HG03571 (cell line): ENCODE measurements at regions not wholly inside any gene's neighbourhood (a gene's known extent, or its start where the extent isn't known, plus 50 kb on each side); places are given as distances from the start of the nearest gene placed in this dataset.

Experiments
- ATAC-seq: cut with Tn5 transposase; IDR thresholded peaks from one replicate; pipeline ENCODE4 v1.9.1; 2021; ENCODE audit not compliant: unreplicated experiment

DNA sequence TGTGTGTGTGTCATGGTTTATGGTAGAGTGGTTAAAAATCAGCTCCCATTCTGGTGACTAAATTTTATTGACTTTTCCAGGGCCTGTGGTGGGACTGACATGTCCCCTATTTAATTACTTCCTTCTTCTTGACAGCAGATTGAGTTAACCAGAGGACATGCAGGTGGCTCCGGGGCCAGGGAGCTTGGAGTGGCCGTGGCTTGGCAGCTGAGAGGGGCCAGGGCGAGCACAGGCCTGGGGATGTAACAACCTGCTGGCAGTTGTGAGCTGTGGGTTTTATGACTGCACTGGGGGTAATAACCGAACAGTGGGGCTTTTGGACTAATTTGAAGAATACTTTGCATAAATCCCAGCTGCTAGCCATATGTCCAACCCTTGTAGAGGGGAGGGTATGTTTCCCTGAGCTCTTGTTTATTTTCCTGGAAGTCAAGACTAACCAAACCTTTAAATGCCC lies 186.0 kb downstream of the MID1IP1 start:
- no peak for ATAC-seq

DNA sequence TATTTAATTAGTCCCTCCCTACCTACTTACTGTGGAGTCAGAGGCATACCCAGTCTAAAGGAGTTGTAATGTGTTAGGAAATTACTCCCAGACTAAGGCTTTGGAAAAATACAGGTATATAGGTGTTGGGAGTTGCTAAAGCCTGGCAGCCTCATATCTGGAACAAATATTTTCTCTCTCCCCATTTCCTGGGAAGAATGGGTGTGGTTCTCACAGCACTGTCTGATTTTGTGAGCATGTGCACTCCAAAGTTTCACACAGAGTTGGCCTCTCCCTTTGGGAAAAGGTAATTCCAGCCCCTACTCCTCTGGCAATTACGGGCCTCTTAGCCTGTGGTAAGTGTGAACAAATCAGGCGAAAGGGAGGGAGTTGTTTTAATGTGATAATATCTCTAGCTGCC lies 187.0 kb downstream of the MID1IP1 start:
- no peak for ATAC-seq

DNA sequence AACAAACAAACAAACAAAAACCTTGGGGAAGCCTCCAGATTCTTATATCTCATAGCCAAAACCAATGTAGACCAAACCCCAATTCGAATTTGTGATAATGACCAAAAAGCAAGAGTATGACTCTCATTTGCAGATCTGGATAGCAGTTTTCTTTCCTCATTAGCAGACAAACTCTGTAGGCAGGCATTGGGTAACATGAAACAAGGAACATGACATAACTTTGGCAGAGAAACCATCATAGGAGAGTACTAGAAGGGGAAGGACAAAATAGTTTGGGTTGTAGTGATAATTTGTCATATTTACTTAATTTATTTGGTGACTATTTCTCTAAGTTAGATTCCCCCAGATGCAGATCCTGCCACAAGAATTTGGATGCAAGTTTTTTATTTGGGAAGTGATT lies 187.8 kb downstream of the MID1IP1 start:
- ATAC-seq = no peak

DNA sequence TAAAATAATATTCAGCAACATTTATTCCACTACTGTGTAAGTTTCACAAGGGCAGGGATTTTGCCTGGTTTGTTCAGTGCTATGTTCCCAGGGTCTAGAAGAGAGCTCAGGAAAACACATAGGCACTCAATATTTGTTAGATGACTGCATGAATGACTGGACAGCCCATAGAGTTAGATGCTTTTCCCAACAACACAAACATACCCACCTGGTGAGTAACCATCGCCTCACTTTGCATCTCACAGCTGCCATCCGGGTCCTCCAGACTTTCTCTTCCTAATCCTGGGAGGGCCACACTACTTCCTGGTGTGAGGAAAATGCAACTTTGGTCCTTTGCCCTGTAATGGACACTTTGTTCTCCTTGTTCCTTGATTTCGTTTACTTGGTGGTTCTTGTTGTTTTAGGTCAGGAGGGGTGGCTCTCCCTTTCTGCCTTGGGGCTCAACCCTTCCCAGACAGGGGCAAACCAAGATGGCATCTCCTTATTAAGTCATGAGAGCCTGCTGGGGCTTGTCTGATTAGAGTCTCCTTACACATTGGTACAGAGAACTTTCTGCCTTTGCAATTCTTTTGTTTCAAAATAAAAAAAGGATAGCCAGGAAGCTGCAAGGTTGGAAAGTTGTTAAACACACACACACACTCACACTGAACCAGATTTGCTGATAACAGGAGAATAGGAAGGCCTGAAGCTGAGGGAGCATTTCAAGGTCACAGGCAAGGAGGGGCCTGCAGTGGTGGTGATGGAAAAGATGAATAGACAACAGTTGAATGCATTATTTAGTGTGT lies 190.6 kb downstream of the MID1IP1 start:
- no peak for ATAC-seq

DNA sequence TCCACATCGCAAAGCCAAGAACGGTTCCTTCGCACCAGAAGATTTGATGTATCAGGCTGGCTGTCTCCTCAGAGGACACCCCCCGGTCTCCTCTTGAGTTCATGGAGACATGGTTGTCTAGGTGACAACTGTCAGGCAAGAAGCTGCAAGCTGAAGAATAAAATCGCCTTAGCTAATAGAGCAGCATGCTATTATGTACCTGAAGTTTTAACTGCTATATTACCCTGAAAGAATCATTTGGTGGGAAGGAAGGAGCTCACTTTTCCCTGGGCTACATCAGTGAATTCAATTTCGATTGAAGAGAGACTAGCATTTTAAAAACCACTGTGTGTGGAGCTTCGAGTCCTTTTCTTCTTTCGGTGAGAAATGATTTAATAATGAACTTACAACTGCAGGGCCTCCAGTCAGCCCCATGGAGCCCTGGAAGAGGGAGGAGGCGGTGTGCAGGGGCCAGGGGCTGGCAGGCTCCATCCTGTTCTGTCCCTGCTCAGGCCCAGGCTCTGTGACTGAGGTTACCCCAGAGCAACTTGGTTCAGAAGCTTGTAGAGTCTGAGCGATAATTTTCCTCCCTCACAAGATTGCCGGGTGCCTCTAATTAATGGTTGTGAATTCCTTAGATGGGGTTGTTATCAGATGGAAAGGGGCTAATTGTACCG lies 191.3 kb downstream of the MID1IP1 start:
- ATAC-seq = no peak

DNA sequence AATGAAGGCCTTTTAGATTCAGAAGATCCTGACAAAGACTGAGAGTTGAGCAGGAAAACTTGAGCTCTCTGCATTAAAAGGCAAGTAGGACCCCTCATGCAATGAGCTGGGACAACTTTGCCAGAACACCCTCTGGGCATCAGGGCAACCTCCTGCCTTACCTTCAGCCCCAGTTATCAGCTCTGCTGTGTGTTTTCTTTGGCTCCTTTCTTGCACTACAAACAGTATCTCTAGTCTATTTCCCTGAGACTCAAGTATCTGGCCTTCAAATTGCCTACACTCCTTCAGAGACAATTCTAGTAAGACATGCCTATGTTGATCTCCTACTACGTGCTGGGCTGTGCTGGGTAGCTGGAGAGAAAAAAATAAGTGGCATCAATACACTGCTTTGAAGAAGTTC lies 192.2 kb downstream of the MID1IP1 start:
- ATAC-seq = no peak

DNA sequence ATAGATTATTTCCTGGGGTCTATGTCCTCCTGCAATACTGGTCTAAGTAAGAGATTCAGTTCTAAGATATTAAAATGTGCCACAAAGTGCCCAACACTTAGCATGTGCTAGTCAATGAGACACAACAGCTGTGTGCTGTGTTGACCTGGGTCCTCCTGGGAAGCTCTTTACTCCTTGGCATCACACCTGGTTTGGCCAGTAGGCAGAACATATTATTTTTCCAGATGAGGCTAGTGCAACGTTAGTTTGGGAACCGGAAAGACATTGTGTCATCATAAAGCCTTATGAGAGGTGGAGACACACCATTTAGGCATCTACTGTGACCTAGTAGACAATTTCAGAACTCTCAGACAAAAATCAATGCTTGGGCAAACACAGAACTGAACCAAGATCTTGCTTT lies 197.8 kb downstream of the MID1IP1 start:
- ATAC-seq = no peak

DNA sequence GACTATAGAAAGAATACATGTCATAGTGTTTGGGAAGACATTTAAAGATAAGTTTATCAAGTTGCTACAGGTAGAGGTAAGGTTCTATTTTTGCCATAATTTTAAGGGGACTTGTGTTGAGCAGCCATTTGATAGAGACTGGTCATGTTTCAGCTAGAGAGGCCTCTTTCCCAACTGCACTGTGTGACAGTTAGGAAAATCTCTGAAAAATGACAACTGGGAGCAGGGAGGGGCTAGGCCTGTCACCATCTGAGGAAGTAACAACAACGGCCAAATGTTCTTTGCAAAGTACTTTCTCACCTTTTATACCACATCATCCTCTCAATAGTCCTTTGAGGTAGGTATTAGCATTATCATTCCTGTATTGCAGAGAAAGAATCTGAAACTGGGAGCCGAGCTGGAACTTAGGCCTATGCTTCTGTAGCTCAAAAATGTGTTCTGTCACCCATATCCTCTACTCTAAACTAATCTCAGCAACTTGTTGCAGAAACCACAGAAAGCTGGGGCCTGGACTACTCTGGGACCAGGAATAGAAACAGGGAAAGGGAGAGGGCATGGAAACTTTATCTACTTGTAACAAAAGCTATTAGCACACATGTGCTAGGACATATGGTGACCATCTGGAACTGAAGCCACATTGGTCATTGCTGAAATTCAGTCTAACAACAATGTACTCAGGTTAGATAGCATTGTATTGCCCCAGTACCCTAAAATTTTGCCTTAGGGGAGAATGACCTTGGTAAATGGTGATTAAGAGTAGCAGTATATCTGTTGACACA lies 198.9 kb downstream of the MID1IP1 start:
- no peak for ATAC-seq

DNA sequence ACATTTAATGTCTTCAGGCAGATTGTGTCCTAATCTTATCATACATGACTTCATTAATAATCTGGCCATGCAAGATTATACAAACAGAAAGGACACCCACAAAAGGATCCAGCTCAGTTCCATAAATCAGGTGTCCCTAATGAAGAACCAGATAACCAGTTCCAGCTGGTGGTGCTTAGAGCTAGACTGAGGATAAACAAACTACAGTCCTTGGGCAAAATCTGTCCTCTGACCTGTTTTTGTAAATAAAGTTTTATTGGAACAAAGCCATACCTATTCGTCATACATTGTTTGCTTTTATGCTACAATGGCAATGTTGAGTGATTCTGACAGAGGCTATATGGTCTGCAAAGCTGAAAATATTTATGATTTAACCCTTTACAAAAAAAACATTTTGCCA lies 199.5 kb downstream of the MID1IP1 start:
- no peak for ATAC-seq

DNA sequence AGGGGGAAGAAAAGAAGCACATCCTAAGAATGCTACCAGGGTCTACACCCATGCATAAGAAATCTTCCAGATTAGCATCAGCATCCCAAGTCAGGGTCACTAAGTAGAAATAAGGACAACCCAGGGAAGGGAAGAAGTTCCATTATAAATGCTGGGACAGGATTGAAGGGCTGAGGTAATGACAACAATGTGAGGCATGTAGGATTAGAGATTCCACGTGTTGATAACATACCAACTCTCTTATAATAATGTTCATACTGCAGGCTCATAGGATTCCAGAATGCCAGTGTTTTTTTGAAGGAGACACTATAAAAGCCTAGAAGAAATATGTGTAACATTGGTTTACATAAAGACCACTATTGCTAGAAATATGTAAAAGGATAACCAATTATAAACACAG lies 201.2 kb downstream of the MID1IP1 start:
- ATAC-seq = no peak

DNA sequence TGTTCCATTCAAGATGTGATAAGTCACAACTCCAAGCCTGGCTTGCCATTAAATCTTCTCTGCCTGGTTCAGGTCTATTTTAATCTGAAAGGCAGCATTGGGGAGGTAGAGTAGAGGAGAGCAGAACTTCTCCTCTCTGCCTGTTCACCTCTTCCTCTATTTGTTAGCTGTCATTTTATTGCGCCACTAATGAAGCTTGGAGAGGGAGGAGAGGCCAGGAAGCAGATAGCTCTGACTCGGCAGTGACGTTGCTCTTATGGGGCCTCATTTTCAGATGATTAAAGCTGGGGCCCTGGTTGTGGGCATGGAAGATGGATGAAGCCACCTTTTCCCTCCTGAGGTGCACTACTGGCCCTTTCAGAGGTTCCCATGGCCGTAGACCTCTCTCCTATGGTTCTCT lies 207.3 kb downstream of the MID1IP1 start:
- ATAC-seq = no peak

DNA sequence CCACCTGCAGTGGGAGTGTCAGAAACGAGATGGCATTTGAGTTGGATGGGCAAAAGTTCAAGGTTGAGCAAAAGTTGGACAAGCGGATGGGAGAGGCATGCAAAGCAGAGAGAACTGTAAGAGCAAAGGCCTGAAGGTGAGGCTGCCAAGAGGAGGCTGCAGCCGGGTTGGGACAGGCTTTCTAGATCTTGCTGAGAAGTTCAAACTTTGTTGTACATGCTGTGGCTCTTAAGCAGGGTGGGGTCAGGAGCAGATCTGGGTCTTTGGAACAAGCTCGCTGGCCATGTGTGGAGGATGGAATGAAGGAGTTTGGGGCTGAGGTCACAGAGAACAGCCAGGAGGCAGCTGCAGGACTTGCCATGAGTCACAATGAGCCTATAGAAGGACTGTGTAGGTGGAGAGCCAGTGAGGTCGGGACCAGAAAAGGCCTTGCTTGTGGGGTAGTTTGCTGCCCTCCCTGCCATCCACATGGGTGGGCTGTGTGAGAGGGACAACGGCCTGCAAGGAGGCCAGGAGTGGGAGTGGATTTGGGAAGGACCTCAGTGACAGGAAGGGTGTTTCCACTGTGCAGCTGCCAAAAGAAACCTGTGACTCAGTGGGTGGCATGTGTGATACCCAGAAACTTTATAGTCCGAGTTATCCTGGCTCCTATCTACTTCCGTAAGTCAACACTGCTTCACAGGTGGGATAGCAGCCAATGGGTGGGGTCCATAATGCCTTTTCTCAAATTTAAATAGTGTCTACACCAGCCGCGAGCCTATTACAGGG lies 210.4 kb downstream of the MID1IP1 start:
- ATAC-seq = no peak

DNA sequence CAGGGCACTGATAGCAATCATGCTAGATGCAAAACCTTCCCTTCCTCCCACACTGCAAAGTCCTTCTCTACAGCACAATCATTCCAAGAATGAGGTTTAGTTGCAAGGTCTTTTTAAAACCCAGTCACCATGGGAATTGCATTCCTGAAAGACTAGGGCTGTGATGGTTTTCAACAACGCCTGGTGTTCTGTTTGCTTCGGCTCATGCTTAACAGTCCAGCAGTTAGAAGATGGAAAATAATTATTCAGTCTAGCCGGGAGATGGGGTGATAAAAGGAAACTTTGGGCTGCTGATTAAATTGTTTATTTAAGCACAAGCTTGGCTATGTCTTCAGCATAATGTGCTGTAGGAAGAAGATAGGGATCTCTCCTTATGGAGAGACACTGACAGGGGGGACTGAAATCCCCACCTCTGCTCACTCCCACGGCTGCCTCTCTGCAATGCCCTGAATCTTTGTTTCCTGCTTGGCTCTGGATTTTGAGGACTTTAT lies 211.4 kb downstream of the MID1IP1 start:
- ATAC-seq = no peak

DNA sequence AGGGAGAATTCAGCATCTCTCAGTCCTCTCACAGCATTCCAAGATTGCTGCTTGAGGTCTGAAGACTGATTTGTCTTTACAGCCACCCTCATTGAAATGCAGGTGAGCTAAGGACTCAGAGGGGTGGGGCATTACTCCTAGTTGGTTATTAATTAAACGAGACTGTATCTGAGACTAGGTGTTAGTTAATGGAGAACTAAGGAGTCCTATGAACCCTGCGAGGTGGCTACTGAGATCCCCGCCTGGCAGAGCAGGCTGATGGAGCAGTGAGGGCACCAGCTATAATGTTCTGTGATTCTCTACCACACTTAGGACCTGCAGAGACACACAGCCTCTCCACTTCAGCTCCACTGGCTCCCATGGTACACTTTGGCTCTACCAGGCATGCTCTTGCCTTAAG lies 215.3 kb downstream of the MID1IP1 start:
- no peak for ATAC-seq

DNA sequence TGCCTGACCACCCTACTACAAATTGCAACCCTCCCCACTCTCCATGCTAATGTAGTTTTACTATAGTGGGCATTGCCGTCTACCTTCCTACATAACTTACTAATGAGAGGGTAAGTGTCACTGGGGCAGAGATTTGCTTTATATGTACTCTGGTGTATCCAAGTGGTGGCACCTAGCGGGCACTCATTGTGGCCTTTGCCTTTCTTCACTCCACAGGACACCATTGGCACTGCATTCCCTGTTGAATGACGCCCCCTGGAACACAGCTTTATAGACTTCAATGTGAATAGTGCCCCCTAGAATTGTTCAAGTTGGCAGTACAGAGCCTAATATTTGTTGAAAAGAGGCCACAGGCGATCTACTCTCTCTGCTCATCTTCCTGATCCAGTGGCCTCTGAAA lies 215.8 kb downstream of the MID1IP1 start:
- ATAC-seq = no peak

DNA sequence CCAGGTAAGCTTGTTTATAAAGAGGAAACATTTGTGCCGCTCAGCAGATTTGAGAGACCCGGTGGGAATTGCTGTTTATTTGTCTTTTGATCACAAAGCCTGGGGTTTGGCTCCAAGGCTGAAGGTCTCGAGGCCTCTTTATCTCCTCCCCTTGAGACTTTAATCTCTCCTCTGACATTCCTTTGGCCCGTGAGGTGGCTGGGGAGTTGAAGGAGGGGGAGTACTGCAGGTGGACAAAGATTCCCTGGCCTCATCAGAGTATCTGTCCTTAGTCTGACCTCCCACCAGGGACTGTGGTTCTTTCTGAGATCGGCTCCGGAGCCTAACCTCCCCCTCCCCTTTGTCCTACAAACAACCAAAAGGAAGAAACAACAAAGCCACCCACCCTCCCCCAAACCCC lies 216.5 kb downstream of the MID1IP1 start:
- no peak for ATAC-seq

DNA sequence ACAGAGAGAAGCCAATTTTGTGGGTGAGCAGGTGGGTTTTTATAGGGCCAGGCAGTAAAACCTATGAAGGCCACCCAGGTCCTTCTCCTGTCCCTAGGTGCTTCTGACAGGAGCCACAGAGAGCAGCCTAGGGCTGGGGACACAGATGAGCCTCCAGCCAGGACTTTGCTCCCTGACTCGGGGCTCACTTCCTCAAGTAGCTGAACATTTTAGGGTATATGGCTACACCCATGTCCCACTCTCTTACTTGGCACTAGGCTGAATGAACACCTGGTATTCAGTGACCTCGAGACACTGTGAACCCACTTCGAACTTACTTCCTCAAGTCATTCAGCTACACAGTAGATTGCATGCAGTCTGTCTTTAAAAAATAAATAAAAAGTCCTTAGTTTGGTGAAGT lies 217.3 kb downstream of the MID1IP1 start:
- ATAC-seq = no peak

DNA sequence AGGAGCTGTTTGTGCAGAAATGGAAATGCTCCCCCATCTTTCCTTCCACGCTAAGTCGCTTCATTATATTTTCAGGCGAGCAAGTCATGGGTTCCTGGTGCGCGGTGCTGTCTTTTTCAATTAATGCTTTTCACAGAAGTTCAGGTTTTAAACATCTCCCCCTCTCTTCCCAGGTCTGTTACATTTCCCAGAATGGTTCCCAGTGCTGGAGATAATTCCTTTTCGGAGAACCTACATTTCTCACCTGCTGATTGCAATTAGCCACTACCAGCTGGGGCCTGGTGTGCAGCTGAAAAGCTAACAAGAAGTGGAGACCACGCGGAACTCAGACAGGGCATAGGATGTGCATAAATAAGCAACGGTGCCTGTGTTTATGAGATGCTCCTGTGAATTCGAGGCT lies 217.8 kb downstream of the MID1IP1 start:
- no peak for ATAC-seq

DNA sequence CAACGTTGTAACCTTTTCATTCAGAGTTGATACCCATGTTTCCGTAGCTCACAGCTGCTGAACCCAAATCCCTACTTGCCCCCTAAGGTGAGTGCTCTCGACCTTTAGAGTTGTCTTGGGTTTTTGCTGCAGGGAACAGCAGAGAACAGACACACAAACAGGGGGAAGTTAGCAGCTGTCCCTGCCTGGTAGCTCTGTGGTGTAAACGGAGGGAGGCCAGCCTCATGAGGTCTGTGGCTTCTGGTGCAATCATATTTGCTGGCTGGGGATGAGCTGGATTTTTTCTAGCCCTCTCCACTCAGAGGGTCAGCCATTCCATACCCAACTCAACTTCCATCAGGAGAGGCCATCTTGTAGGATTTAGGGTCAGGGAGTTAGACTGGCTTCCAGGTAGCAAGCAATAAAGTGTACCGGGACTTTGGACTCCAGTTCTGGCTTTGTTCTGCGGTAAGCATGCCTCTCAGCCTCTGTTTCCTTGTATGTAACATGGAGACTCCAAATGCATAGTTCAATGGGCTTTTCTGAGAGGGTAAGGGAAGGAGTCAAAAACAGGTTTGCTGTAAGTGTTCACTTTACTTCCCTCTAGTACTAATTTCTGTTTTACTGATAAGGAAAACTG lies 218.9 kb downstream of the MID1IP1 start:
- ATAC-seq = no peak

DNA sequence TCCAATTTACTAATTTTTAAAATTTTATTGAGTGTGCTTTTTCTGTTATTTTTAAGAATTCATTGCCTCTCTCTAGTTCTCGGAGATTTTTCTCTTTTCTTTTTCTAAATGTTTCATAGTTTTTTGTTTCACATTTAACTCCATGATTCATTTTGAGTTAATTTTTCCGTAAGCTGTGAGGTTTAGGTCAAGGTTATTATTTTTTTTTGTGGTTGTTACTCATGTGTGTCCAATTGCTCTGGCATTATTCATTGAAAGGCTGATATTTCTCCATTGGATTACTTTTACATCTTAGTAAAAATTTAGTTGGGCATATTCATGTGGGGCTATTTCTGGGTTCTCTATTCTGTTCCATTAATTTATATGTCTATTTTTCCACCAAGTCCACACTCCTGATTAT lies 220.8 kb downstream of the MID1IP1 start:
- ATAC-seq = no peak

DNA sequence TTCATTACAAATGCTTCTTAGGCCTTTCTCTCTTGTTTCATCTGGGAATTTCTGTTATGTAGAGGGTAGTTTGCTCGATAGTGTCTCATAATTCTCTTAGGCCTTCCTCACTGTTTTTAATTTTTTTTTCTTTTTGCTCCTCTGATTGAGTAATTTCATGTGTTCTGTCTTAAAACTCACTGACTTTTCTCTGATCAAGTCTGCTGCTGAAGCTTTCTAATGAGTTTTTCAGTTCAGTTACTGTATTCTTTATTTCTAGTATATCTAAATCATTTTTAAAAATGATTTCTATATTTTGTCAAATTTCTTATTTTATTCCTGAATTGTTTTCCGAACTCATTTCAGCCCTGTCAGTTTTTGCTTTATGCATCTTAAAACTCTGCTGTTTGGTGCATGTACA lies 228.0 kb downstream of the MID1IP1 start:
- no peak for ATAC-seq
